ENCODE measurements at regions not wholly inside any gene's neighbourhood (a gene's known extent, or its start where the extent isn't known, plus 50 kb on each side); places are given as distances from the start of the nearest gene placed in this dataset.

- TF ChIP-seq, protein P1, sequence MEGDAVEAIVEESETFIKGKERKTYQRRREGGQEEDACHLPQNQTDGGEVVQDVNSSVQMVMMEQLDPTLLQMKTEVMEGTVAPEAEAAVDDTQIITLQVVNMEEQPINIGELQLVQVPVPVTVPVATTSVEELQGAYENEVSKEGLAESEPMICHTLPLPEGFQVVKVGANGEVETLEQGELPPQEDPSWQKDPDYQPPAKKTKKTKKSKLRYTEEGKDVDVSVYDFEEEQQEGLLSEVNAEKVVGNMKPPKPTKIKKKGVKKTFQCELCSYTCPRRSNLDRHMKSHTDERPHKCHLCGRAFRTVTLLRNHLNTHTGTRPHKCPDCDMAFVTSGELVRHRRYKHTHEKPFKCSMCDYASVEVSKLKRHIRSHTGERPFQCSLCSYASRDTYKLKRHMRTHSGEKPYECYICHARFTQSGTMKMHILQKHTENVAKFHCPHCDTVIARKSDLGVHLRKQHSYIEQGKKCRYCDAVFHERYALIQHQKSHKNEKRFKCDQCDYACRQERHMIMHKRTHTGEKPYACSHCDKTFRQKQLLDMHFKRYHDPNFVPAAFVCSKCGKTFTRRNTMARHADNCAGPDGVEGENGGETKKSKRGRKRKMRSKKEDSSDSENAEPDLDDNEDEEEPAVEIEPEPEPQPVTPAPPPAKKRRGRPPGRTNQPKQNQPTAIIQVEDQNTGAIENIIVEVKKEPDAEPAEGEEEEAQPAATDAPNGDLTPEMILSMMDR (IDR thresholded peaks at IDR 0.05; ENCODE audit: poor library complexity, severe bottlenecking): no peak
- TF ChIP-seq EP300 (conservative IDR thresholded peaks at IDR 0.05; ENCODE audit: poor library complexity, severe bottlenecking) (no peak), POLR2AphosphoS5 (IDR thresholded peaks at IDR 0.05) (no peak), SMC3 (conservative IDR thresholded peaks at IDR 0.05; ENCODE audit: poor library complexity) (no peak)
Measured at GRCh38 chr17:15112846-15113617, 152.1 kb downstream of the PMP22 start.

Measured in neural cell (in vitro differentiated cells).